Neural progenitor cell (in vitro differentiated cells): ENCODE measurements at regions not wholly inside any gene's neighbourhood (a gene's known extent, or its start where the extent isn't known, plus 50 kb on each side); places are given as distances from the start of the nearest gene placed in this dataset.

Experiments used
- CTCF ChIP-seq: fragments of 200-600 bp; sonication (generic); IDR thresholded peaks from 2 replicates; pipeline ENCODE4 v1.5.1; 2017; ENCODE audit warnings: antibody characterized with exemption, mild to moderate bottlenecking
- EZH2 ChIP-seq: fragments of 200-600 bp; sonication (generic); IDR thresholded peaks from 2 replicates; pipeline ENCODE4 v1.6.1; 2017; ENCODE audit warnings: antibody characterized with exemption, mild to moderate bottlenecking, moderate library complexity

- no peak for TF ChIP-seq CTCF
- no peak for TF ChIP-seq EZH2
These were observed 133.2 kb downstream of the SLC38A4 start for GRCh38 chr12:46692606-46693005.
